HUES48 (cell line): ENCODE measurements at regions not wholly inside any gene's neighbourhood (a gene's known extent, or its start where the extent isn't known, plus 50 kb on each side); places are given as distances from the start of the nearest gene placed in this dataset.

Experiments used
- H3K27ac ChIP-seq: one replicate; pipeline ENCODE4 v1.7.0; 2013; ENCODE audit warnings: low read depth, low read length, inconsistent platforms
- H3K27me3 ChIP-seq: 2 replicates; pipeline ENCODE4 v1.6.1; 2013; ENCODE audit warnings: mild to moderate bottlenecking, low read length; ENCODE audit not compliant: control insufficient read depth, insufficient read depth
- H3K36me3 ChIP-seq: 2 replicates; pipeline ENCODE4 v1.6.1; 2013; ENCODE audit warnings: low read length; ENCODE audit not compliant: control insufficient read depth, insufficient read depth
- H3K4me1 ChIP-seq: 2 replicates; pipeline ENCODE4 v1.6.1; 2013; ENCODE audit warnings: mild to moderate bottlenecking, low read length; ENCODE audit not compliant: control insufficient read depth, insufficient read depth
- H3K4me3 ChIP-seq: 2 replicates; pipeline ENCODE4 v1.5.1; 2013; ENCODE audit warnings: mild to moderate bottlenecking, low read depth, low read length
- H3K9ac ChIP-seq: 2 replicates; pipeline ENCODE4 v1.6.1; 2013; ENCODE audit warnings: mild to moderate bottlenecking, low read depth, low read length, moderate library complexity
- H3K9me3 ChIP-seq: 2 replicates; pipeline ENCODE4 v1.6.1; 2013; ENCODE audit warnings: low read length; ENCODE audit not compliant: control insufficient read depth, insufficient read depth

DNA sequence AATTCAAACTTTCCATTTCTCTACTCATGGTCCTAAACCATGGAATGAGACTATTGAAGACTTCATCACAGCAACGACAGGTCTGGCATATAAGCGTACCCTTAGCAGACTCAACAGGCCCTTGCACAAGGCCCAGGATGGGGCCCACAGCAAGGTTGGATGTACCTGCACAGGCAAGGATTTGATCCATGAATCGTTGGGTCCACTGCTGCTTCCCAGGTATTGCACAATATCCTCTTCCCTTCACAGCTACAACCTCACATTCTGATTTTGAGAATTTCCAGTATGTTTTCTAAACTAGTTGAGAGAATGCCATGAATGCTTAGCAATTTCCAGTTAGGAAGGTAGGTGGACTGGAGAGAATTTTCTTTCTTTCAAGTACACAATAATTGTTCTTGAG lies 515.8 kb downstream of the SUCLG1 start:
- Histone ChIP-seq H3K27ac (no peak overlapping the region), H3K36me3 (no peaks in the 10 kb centered on the region), H3K9me3 (no peaks in the 10 kb centered on the region), H3K9ac (no peak overlapping the region), H3K4me1 (peaks cover 21% of the 10 kb centered on the region), H3K4me3 (no peak overlapping the region), H3K27me3 (peaks cover 7% of the 10 kb centered on the region; the same call in 1 of the 2 replicates)

DNA sequence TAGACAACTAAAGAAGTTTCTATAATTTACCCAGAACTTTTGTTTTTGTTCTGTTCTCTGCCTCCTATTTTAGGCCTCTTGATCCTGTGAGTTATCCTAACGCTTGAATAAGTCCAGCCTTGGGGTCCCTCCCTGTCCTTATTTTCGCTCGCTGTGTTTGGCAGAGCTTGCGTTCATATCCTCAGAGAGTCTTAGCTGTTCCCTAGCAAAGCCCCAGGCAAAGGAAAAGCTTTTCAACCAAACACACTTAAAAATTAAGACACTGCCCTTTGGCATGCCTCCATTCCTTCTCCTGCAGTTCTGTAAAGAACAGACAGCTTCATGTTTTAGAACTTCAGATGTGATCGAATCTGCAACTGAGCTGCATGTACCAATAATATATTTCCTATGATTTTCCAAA lies 517.2 kb downstream of the SUCLG1 start:
- Histone ChIP-seq H3K36me3 (no peaks in the 10 kb centered on the region), H3K27ac (no peak overlapping the region), H3K27me3 (peaks cover 7% of the 10 kb centered on the region; the same call in 1 of the 2 replicates), H3K9ac (no peak overlapping the region), H3K4me3 (no peak overlapping the region), H3K9me3 (no peaks in the 10 kb centered on the region), H3K4me1 (peaks cover 21% of the 10 kb centered on the region)

DNA sequence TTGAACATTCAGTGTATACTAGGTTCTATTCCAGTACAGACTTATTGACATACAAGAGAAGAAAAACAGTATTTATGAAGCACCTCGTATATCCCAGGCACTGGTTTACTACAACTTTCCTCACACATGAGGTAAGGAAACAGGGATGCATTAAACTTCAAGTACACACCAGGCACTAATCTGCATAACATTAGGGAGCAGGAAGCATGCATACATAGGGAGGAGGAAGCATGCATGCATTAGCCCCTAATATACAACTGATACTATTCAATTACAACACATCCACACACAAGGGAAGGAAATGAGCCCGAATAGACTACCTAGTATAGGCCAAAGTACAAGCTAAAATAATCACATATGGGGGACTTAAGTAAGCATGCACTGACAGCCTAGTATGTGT lies 525.3 kb downstream of the SUCLG1 start:
- no peak overlapping the region for H3K27ac ChIP-seq
- H3K4me1 ChIP-seq: peaks cover 28% of the 10 kb centered on the region
- H3K4me3 ChIP-seq: no peak overlapping the region
- H3K9ac ChIP-seq: no peak overlapping the region
- H3K36me3 ChIP-seq: no peaks in the 10 kb centered on the region
- H3K27me3 ChIP-seq: no peaks in the 10 kb centered on the region
- H3K9me3 ChIP-seq: no peaks in the 10 kb centered on the region

DNA sequence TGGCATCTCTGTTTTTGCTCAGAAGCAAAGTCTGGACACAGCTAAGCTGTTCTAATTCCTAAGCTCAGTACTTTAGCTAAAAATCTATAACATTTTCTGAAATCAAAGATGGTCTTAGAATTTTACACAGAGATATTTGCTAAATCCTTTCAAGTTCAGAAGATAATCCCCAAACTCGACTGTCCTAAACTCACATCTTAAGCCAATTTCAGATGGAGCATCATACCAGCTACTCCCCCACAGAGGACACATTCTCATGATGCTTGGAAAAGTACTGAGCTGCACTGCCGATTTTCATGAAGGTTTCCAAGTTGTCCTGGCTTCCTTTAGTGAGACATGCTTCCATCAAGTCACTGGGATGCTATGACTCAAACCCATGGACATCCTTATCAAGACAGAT lies 535.5 kb downstream of the SUCLG1 start:
- Histone ChIP-seq H3K36me3 (no peaks in the 10 kb centered on the region), H3K4me1 (no peaks in the 10 kb centered on the region), H3K27me3 (no peaks in the 10 kb centered on the region), H3K4me3 (no peak overlapping the region), H3K9ac (no peak overlapping the region), H3K9me3 (no peaks in the 10 kb centered on the region), H3K27ac (no peak overlapping the region)

DNA sequence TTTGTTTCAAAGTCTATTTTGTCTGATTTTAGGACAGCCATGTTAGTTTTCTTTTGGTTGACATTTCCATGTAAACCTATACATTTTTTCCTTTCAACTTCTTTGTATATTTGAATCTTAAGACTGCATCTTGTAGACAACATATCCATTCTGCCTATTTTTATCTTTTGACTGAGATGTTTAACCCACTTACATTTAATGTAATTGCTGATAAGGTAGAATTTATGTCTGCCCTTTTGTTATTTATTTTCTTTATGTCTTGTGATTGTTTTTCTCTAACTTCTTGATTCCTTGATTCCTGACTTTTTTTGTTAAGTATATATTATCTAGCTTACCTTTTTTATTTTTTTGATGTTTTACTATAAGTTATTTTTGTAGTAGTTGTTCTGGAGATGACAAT lies 542.5 kb downstream of the SUCLG1 start:
- Histone ChIP-seq H3K4me3 (no peak overlapping the region), H3K9me3 (no peaks in the 10 kb centered on the region), H3K27me3 (no peaks in the 10 kb centered on the region), H3K4me1 (no peaks in the 10 kb centered on the region), H3K36me3 (no peaks in the 10 kb centered on the region), H3K9ac (no peak overlapping the region), H3K27ac (no peak overlapping the region)

DNA sequence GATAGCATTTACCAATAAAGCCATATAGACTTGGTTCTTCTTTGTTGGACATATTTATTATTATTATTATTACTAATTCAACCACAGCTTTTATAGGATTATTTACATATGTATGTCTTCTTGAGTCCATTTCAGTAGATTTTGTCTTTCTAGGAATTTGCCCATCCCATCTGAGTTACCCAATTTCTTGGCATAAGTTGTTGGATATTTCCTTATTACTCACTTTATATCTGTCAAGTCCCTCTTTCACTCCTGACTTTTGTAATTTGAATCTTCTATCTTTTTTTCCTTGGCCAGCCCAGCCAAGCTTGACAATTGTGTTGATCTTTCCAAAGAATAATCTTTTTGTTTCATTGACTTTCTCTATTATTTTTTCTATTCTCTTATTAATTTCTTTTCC lies 543.7 kb downstream of the SUCLG1 start:
- no peaks in the 10 kb centered on the region for H3K9me3 ChIP-seq
- H3K36me3 ChIP-seq: no peaks in the 10 kb centered on the region
- no peak overlapping the region for H3K4me3 ChIP-seq
- no peaks in the 10 kb centered on the region for H3K4me1 ChIP-seq
- no peak overlapping the region for H3K27ac ChIP-seq
- H3K9ac ChIP-seq: no peak overlapping the region
- H3K27me3 ChIP-seq: no peaks in the 10 kb centered on the region

DNA sequence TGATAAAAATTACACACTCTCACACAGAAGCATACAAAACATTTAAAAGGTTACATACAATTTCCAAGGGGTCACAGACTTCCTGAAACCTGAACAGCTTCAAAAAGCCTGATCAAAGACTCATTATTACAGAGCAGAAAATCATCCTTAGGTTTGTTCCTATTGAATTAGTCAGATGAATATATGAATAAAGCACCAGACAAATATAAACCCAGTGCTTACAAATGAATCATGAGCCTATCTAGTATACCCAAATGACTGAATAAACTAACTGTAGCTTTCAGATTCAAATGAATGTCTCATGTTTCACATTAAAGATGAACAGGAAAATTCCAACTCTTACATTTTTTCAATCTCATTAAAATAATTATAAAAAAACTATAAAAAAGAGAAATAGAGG lies 550.3 kb downstream of the SUCLG1 start:
- Histone ChIP-seq H3K27ac (no peak overlapping the region), H3K27me3 (no peaks in the 10 kb centered on the region), H3K4me3 (no peak overlapping the region), H3K36me3 (no peaks in the 10 kb centered on the region), H3K9ac (no peak overlapping the region), H3K4me1 (no peaks in the 10 kb centered on the region), H3K9me3 (no peaks in the 10 kb centered on the region)

DNA sequence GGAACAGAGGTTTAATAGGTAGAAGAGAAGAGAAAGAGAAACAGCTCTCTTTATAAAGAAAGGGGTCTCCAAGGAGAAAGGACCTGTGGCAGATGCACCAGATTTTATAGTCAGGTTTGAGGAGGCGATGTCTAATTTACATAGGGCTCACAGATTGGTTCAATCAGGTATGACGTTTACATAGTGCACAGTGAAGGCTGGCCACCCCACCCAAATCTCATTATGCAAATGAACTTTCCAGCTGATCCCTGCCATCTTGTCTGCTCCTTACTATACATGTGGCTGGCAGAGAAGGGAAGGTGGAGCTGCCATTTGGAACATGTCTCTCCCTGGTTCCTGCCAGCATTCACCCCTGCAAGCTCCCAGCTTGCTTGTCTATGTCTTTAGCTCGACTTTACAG lies 557.8 kb downstream of the SUCLG1 start:
- Histone ChIP-seq H3K27ac (no peak overlapping the region), H3K27me3 (no peaks in the 10 kb centered on the region), H3K4me1 (no peaks in the 10 kb centered on the region), H3K9me3 (no peaks in the 10 kb centered on the region), H3K9ac (no peak overlapping the region), H3K36me3 (no peaks in the 10 kb centered on the region), H3K4me3 (no peak overlapping the region)

DNA sequence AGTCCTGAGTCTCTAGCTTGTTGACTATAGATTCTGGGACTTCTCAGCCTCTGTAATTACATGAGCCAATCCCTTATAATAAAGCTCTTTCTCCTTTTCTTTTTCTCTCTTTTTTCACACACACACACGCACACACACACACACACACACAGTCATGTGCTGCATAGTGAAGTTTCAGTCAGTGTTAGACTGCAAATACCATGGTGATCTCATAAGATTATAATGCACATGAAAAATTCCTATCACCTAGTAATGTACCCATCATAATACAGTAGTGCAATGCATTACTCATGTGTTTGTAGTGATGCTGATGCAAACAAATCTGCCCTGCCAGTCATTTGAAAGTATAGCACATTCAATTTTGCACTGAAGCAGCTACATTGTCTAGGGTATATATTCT lies 558.2 kb downstream of the SUCLG1 start:
- Histone ChIP-seq H3K9ac (no peak overlapping the region), H3K4me1 (peaks cover 3% of the 10 kb centered on the region; the same call in 1 of the 2 replicates), H3K36me3 (no peaks in the 10 kb centered on the region), H3K4me3 (no peak overlapping the region), H3K9me3 (no peaks in the 10 kb centered on the region), H3K27me3 (no peaks in the 10 kb centered on the region), H3K27ac (no peak overlapping the region)

DNA sequence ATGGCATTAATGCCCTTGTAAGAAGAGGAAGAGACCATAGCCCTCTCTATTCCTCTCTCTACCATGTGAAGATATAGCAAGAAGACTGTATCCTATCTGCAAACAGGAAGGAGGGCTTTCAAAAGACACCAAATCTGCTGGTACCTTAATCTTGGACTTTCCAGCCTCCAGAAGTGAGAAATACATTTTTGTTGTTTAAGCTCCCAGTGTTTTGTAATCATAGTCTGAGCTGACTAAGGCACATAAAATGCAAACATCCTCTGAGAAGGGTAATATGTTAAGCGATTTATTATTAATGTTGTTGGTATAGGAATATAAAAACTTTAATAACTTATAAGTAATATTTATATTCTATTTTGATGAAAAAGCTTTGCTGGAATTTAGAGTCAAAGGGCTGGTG lies 559.8 kb downstream of the SUCLG1 start:
- no peaks in the 10 kb centered on the region for H3K36me3 ChIP-seq
- H3K4me3 ChIP-seq: no peak overlapping the region
- no peaks in the 10 kb centered on the region for H3K9me3 ChIP-seq
- no peaks in the 10 kb centered on the region for H3K27me3 ChIP-seq
- H3K27ac ChIP-seq: no peak overlapping the region
- peaks cover 12% of the 10 kb centered on the region for H3K4me1 ChIP-seq
- no peak overlapping the region for H3K9ac ChIP-seq

DNA sequence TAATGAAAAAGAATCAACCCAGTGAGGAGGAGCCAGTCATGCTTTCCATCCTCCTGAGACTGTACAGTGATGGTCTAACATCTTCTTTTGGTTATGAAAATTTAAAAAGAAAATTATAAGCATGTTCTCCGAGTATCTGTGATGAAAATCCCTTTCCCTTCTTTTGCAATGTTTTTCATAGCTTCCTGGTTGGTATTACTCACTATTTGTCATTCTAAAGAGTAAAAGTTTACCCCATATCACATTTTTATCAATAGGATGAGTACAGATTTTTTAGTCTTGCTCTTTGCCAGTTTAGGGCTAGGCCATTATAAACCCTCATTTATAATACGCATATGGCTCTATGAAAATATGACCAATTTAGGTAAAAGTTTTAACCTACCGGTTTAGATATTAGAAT lies 564.1 kb downstream of the SUCLG1 start:
- Histone ChIP-seq H3K4me3 (no peak overlapping the region), H3K9ac (no peak overlapping the region), H3K27ac (no peak overlapping the region), H3K36me3 (no peaks in the 10 kb centered on the region), H3K9me3 (no peaks in the 10 kb centered on the region), H3K27me3 (no peaks in the 10 kb centered on the region), H3K4me1 (peaks cover 12% of the 10 kb centered on the region)

DNA sequence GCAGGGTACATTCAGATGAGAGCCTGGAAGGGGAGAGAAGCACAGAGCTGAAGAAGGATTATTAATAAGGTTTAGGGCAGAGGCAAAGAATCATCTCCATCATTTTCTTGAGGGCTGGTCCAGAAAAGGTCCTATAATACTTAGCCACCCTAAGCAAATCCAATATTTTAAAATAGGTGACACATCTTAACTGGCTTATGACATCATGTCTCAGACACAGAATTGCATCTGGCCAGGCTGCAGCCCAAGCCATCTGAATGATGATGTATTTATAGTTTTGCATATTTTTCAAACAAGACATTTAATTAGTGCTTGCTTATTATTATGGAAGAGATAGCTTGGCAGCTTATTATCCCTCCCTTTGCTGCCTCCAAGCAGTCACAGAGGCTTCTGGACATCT lies 571.3 kb downstream of the SUCLG1 start:
- no peak overlapping the region for H3K4me3 ChIP-seq
- H3K9me3 ChIP-seq: no peaks in the 10 kb centered on the region
- no peak overlapping the region for H3K27ac ChIP-seq
- H3K27me3 ChIP-seq: no peaks in the 10 kb centered on the region
- H3K36me3 ChIP-seq: no peaks in the 10 kb centered on the region
- H3K9ac ChIP-seq: no peak overlapping the region
- peaks cover 12% of the 10 kb centered on the region for H3K4me1 ChIP-seq
